Effector memory CD8-positive, alpha-beta T cell (primary cell): ENCODE measurements at regions not wholly inside any gene's neighbourhood (a gene's known extent, or its start where the extent isn't known, plus 50 kb on each side); places are given as distances from the start of the nearest gene placed in this dataset.

ENCODE experiments used
- ATAC-seq: fragments of 150-1000 bp; cut with Tn5 transposase; replicated peaks from 2 replicates; pipeline ENCODE4 v1.10.0; 2021; ENCODE audit warnings: mild to moderate bottlenecking, moderate library complexity
- DNase-seq, 3 experiments: peaks; one replicate each; pipeline ENCODE4 v3.0.0; 2021
- H3K27ac Mint-ChIP-seq, 2 donors: one replicate each; pipeline ENCODE4 v1.8.0; 2022; ENCODE audit warnings: mild to moderate bottlenecking in 2 of 2, mixed read lengths in 2 of 2, moderate library complexity in 2 of 2
- H3K27me3 Mint-ChIP-seq, 2 donors: one replicate each; pipeline ENCODE4 v1.8.0; 2022; ENCODE audit warnings: mixed read lengths in 2 of 2
- H3K36me3 Mint-ChIP-seq: one replicate; pipeline ENCODE4 v1.8.0; 2022; ENCODE audit warnings: mild to moderate bottlenecking, moderate library complexity, mixed read lengths; ENCODE audit not compliant: insufficient read depth
- H3K4me1 Mint-ChIP-seq, 2 donors: one replicate each; pipeline ENCODE4 v1.8.0; 2022; ENCODE audit warnings: low read depth in 2 of 2, mixed read lengths in 2 of 2
- H3K4me3 Mint-ChIP-seq, 2 donors: one replicate each; pipeline ENCODE4 v1.8.0; 2022; ENCODE audit warnings: mild to moderate bottlenecking in 2 of 2, mixed read lengths in 2 of 2, moderate library complexity in 2 of 2
- H3K9me3 Mint-ChIP-seq, 2 donors: one replicate each; pipeline ENCODE4 v1.8.0; 2022; ENCODE audit warnings: mixed read lengths in 2 of 2

DNA sequence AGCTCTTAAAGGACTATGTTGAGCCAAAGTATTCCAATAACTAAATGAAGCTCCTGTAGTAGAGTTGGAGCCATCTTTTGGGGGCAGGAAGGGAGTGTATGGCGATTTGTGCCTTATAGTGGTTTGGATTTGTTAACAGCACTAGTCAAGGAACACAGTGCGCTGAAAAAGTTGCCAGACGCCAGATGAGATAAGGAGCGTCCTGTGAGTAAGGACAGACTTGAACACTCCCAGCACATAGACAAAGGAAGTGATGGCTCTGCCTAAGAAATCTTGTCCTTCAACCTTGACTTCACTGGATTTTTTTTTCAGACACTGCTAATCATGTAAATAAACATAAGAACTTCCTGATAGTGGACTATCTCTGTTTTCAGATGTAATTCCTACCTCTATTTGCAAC lies 136.9 kb downstream of the TRMT11 start:
- no peaks in the 10 kb centered on the region for H3K4me1 Mint-ChIP-seq
- ATAC-seq (no peak), DNase-seq (no peak)
- H3K36me3 Mint-ChIP-seq = no peaks in the 10 kb centered on the region
- H3K27me3 Mint-ChIP-seq = no peaks in the 10 kb centered on the region
- H3K27ac Mint-ChIP-seq = no peak overlapping the region
- H3K9me3 Mint-ChIP-seq = no peaks in the 10 kb centered on the region
- H3K4me3 Mint-ChIP-seq = no peak overlapping the region

DNA sequence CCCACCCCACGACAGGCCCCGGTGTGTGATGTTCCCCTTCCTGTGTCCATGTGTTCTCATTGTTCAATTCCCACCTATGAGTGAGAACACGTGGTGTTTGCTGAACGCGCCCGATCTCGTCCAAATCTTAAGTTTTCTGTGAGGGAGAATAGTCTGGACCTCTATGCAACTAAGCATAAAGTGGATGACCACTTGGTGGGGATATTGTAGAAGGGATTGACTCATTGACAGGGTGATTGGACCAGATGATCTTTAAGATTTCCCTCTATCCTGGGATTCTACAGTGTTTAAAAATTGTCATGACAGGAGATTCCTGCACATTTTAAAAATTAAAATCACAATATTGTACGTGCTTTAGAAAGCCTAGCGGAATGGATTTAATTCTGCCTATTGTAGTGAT lies 141.3 kb downstream of the TRMT11 start:
- Mint-ChIP-seq H3K27me3 (no peaks in the 10 kb centered on the region), H3K4me1 (no peaks in the 10 kb centered on the region), H3K36me3 (no peaks in the 10 kb centered on the region), H3K9me3 (no peaks in the 10 kb centered on the region), H3K27ac (no peak overlapping the region), H3K4me3 (no peak overlapping the region)
- ATAC-seq (no peak), DNase-seq (no peak)

DNA sequence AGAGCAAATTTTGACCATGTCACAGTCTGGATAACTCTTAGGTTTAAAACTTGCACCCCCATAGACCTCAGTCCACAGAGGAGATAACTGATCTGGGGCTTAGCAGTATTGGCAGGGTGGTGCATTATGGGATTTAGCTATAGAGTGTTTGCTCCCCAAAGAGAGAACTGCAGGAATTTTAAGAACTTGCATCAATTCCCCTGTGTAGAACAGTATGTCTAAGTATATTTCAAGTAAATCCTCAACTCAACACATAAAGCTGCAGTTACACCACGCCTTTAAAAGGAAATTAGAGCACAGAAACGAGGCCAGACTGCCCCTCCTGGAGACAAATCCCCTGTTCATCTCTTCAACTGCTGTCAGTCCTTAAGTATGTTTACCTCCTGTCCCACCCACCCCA lies 144.9 kb downstream of the TRMT11 start:
- H3K27ac Mint-ChIP-seq = no peak overlapping the region
- peaks cover 0 to under 1% of the 10 kb centered on the region in 2 donors for H3K9me3 Mint-ChIP-seq
- no peaks in the 10 kb centered on the region for H3K27me3 Mint-ChIP-seq
- no peak for ATAC-seq
- H3K4me1 Mint-ChIP-seq = no peaks in the 10 kb centered on the region
- DNase-seq = no peak
- no peak overlapping the region for H3K4me3 Mint-ChIP-seq
- peaks cover 3% of the 10 kb centered on the region for H3K36me3 Mint-ChIP-seq

DNA sequence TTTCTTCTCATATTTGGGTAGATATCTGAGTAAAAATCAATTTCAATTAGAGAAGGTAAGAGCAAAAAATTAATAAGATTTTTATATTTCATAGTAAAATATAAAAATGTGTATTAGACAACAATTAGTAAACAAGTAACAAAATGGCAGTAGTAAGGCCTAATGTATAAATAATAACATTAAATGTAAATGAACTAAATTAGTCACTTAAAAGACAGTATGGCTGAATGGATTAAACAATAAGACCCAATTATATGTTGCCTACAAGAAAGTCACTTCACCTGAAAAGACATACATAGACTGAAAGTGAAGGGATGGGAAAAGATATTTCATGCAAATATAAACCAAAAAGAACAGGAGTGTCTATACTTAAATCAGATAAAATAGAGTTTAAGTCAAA lies 147.6 kb downstream of the TRMT11 start:
- Mint-ChIP-seq H3K27me3 (no peaks in the 10 kb centered on the region), H3K4me3 (no peak overlapping the region), H3K27ac (no peak overlapping the region), H3K36me3 (peaks cover 3% of the 10 kb centered on the region), H3K4me1 (no peaks in the 10 kb centered on the region), H3K9me3 (peaks cover 0 to 7% of the 10 kb centered on the region in 2 donors)
- no peak for ATAC-seq
- no peak for DNase-seq

DNA sequence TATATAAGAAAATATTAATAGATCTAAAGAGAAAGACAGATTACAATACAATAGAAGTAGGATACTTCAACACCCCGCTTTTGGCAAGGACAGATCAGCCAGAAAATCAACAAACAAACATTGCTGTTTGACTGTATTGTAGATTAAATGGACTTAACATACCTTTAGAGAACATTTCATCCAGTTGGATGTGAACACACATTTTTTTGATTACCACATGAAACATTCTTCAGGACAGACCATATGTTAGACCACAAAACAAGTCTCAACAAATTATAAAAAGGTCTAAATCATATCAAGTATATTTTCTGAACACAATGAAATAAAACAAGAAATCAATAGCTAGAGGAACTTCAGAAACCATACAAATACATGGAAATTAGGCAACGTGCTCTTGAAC lies 148.2 kb downstream of the TRMT11 start:
- ATAC-seq = no peak
- no peak overlapping the region for H3K27ac Mint-ChIP-seq
- no peak for DNase-seq
- no peaks in the 10 kb centered on the region for H3K27me3 Mint-ChIP-seq
- peaks cover 3% of the 10 kb centered on the region for H3K36me3 Mint-ChIP-seq
- H3K4me1 Mint-ChIP-seq = no peaks in the 10 kb centered on the region
- H3K9me3 Mint-ChIP-seq = peaks cover 0 to 7% of the 10 kb centered on the region in 2 donors
- H3K4me3 Mint-ChIP-seq = no peak overlapping the region

DNA sequence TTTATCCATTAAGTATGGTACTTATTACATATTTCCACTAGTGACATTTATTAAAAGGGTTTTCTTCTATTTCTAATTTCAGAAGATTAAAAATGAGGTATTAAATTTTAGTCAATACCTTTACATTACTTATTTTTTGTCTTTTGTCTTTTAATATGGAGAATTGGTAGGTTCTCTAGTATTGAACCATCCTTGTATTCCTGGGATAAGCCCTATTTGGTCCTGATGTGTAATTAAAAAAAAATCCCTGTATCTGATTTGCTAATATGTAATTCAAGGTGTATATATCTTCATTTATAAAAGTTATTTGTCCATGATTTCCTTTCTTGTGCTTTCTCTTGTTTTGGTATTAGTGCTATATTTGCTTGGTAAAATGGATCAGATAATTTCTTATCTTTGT lies 153.7 kb downstream of the TRMT11 start:
- no peak overlapping the region for H3K4me3 Mint-ChIP-seq
- H3K36me3 Mint-ChIP-seq = no peaks in the 10 kb centered on the region
- DNase-seq (no peak), ATAC-seq (no peak)
- no peaks in the 10 kb centered on the region for H3K4me1 Mint-ChIP-seq
- no peaks in the 10 kb centered on the region for H3K27me3 Mint-ChIP-seq
- H3K27ac Mint-ChIP-seq = no peak overlapping the region
- peaks cover 0 to 7% of the 10 kb centered on the region in 2 donors for H3K9me3 Mint-ChIP-seq

DNA sequence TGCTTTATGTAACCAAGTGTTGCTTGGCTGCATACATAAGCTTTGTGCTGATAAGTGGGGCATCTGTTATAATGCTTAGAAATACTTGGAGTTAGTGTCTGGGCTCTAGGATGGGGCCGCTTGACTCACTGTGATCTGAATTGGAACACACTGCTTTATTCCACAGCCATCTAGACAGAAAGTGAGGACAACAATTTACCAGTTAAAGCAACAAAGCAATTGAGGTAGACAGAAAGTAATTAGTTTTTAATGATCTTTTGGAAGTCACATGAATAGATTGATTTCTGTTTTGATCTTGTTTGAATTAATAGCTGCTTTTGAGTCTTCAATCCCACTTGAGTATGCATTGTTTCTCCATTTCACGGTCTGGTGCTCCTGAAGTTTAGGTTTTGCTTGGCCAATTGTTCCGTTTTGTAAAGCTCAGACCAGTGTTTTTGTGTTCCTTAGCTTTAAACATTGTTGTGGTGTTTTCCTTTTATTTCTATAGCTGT lies 157.5 kb downstream of the TRMT11 start:
- ATAC-seq (no peak), DNase-seq (no peak)
- H3K27ac Mint-ChIP-seq = no peak overlapping the region
- no peaks in the 10 kb centered on the region for H3K27me3 Mint-ChIP-seq
- no peaks in the 10 kb centered on the region for H3K36me3 Mint-ChIP-seq
- no peaks in the 10 kb centered on the region for H3K4me1 Mint-ChIP-seq
- H3K4me3 Mint-ChIP-seq = no peak overlapping the region
- no peaks in the 10 kb centered on the region for H3K9me3 Mint-ChIP-seq

DNA sequence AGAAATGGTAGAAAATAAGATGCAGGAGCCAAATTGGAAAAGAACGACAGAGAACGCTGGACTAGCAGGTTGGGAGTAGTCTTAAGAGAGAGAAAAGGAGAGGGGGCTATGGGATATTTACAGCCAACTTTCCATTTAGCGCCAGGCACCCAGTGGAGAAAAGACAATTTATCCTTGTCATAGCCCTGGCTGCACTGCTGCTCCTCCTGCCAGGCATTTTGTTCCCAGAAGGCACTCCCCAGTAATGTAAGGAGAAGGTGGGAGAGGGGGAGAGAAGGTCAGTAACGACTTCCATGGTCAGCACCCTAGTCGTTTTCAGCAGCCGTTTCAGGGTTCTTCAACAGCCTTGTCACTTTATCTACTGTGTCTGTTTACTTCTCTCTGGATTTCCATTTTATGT lies 159.0 kb downstream of the TRMT11 start:
- DNase-seq = no peak
- H3K4me3 Mint-ChIP-seq = no peak overlapping the region
- H3K27me3 Mint-ChIP-seq = no peaks in the 10 kb centered on the region
- no peak overlapping the region for H3K27ac Mint-ChIP-seq
- ATAC-seq = no peak
- H3K9me3 Mint-ChIP-seq = no peaks in the 10 kb centered on the region
- H3K36me3 Mint-ChIP-seq = no peaks in the 10 kb centered on the region
- no peaks in the 10 kb centered on the region for H3K4me1 Mint-ChIP-seq

DNA sequence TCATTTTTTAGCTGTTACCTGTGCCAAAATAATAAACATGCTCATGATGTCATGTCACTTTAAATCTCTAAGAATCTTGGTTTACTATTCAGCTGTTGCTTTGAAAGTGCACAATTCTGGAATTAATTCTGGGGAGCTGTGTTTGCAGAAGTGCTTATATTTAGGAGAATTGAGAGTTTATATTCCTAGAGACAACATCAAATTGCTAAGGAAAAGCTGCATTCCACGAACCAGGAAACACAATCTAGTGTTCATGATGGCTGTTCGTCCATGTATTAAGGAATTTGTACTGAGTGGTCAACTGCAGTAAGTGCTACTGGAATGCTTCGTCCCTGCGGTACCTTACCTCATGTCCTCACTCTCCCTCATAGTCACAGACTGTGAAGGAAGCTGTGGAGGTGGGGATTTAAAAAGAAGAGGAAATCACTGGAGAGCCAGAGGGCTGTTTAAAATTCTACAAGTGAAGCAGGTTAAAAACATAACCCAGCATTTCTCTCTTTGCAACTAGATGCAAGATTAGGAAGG lies 161.0 kb downstream of the TRMT11 start:
- DNase-seq (no peak), ATAC-seq (no peak)
- Mint-ChIP-seq H3K27me3 (no peaks in the 10 kb centered on the region), H3K36me3 (no peaks in the 10 kb centered on the region), H3K9me3 (no peaks in the 10 kb centered on the region), H3K4me3 (no peak overlapping the region), H3K27ac (no peak overlapping the region), H3K4me1 (no peaks in the 10 kb centered on the region)

DNA sequence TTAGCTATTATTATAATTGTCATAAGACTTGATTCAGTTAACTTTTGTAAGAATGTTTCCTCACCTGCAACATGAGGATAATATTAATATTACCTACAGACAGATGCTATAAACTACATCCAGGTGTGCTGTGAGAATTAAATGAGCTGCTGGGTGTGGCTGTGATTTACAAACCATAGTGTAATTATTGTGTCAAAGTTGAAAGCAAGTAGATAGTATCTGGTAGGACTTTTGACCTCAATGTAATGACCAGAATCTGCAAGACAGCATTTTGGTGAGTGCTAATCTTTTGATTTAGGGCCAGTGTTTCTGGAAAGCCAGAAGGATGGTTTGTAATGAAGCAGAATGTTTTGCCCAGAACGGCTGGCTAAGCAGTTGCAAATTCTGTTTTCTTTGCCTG lies 162.5 kb downstream of the TRMT11 start:
- Mint-ChIP-seq H3K4me1 (no peaks in the 10 kb centered on the region), H3K27me3 (no peaks in the 10 kb centered on the region), H3K9me3 (no peaks in the 10 kb centered on the region), H3K36me3 (no peaks in the 10 kb centered on the region), H3K27ac (no peak overlapping the region), H3K4me3 (no peak overlapping the region)
- DNase-seq (no peak), ATAC-seq (no peak)

DNA sequence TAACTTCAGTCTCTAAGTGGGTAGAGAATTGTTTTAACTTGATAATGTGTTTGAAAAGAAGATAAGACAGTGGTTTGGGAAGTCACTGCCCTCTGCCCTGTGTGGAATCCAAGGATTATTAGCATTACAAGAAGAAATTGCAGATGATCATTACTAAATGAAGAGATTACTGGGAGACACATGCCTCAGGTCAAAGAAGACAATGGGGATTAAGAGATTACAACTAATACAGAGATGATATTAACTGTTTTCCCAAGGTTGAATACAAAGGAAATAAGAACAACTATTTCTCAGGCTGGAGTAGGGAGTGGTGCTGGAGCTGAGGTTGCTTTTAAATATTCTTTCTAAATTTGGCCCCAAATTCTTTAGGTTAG lies 166.0 kb downstream of the TRMT11 start:
- Mint-ChIP-seq H3K27me3 (no peaks in the 10 kb centered on the region), H3K27ac (no peak overlapping the region), H3K4me3 (no peak overlapping the region), H3K4me1 (peaks cover 4 to 5% of the 10 kb centered on the region in 2 donors), H3K36me3 (no peaks in the 10 kb centered on the region), H3K9me3 (no peaks in the 10 kb centered on the region)
- no peak for DNase-seq
- ATAC-seq = no peak

DNA sequence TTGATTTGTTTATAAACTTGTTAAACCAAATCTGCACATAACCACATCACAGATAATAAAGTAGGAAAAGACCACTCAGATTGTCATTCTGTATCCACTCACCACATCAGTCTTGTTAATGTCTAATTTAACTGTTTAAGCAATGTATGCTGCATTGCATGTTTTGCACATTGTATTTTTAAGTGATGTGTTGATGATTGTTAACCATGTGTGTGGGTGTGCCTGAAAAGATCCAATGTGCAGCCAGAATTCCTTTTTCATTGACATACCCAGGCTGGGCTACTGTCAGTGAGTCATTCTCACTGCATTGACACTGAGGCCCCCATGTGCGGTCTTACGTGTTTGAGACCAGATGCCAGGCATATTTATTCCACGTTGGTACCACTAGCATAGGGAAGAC lies 167.3 kb downstream of the TRMT11 start:
- peaks cover 4 to 6% of the 10 kb centered on the region in 2 donors for H3K4me1 Mint-ChIP-seq
- H3K9me3 Mint-ChIP-seq = no peaks in the 10 kb centered on the region
- H3K27me3 Mint-ChIP-seq = no peaks in the 10 kb centered on the region
- DNase-seq = no peak
- no peak overlapping the region for H3K4me3 Mint-ChIP-seq
- no peaks in the 10 kb centered on the region for H3K36me3 Mint-ChIP-seq
- no peak for ATAC-seq
- H3K27ac Mint-ChIP-seq = no peak overlapping the region

DNA sequence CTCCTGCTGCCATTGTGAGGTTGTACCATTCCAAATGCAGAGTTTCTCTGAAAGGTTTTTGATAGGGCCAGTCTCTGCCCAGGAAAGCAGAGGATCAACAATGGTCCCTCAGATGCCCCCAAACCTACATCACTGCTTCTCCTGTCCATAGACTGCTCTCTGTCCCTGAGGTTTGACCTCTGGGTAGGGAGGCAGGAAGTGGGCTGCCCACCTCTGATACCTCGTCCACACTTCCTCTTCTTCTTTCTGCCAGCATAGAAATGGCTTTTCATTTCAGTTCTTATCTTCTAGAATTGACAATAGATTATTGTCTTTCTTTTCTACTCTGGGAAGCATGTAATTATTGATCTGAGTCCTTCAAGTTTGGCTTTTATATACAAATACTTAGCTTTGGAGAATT lies 170.6 kb downstream of the TRMT11 start:
- no peak for ATAC-seq
- H3K27ac Mint-ChIP-seq = no peak overlapping the region

DNA sequence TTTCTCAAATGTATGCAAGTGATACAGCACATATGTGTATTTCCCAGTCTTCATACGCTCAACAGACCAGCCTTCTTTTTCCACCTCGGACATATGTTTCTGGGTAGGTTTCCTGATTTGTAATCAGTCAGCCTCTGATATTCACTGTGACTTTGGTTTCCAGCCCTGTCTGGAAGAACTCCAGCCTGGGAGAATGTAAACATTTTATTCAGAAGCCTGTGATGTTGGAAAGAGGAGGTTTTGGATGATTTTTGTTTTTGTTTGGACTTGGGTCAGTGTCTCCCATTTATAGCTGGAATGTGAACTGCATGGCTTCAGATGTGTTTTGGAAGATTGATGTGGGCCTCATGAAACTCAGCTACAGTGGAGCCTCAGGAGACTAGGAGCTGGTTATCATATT lies 172.2 kb upstream of the CENPW start:
- no peak for DNase-seq
- Mint-ChIP-seq H3K4me1 (peaks cover 3 to 6% of the 10 kb centered on the region in 2 donors), H3K27me3 (no peaks in the 10 kb centered on the region), H3K9me3 (peaks cover 3 to 12% of the 10 kb centered on the region in 2 donors), H3K27ac (no peak overlapping the region), H3K36me3 (no peaks in the 10 kb centered on the region), H3K4me3 (no peak overlapping the region)
- ATAC-seq = no peak

More for the DNA sequence above, 170.6 kb downstream of the TRMT11 start:
- DNase-seq = no peak
- H3K9me3 Mint-ChIP-seq = no peaks in the 10 kb centered on the region
- H3K4me3 Mint-ChIP-seq = no peak overlapping the region
- no peaks in the 10 kb centered on the region for H3K36me3 Mint-ChIP-seq
- H3K27me3 Mint-ChIP-seq = no peaks in the 10 kb centered on the region
- peaks cover 4 to 6% of the 10 kb centered on the region in 2 donors for H3K4me1 Mint-ChIP-seq

DNA sequence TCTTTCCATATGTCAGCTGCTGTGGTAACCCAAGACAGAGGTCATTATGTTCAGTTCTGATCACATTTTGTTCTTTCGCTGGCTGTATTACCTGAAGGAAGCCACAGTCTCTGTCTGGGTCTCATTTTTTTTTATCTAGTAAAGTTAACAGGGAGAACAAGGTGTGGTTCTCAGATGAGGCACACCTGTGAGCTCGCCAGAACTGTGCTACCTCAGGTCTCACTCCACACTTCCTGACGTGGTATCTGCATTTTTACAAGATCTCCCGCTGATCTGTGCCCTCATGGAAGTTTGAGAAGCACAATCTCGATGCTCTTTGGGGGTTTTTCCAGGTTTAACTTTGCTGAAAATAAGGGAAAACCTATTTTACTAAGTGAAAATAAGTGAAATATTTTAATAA lies 169.5 kb upstream of the CENPW start:
- no peaks in the 10 kb centered on the region for H3K27me3 Mint-ChIP-seq
- H3K9me3 Mint-ChIP-seq = no peaks in the 10 kb centered on the region
- no peak overlapping the region for H3K4me3 Mint-ChIP-seq
- DNase-seq (no peak), ATAC-seq (no peak)
- H3K27ac Mint-ChIP-seq = no peak overlapping the region
- H3K4me1 Mint-ChIP-seq = peaks cover 3 to 6% of the 10 kb centered on the region in 2 donors
- no peaks in the 10 kb centered on the region for H3K36me3 Mint-ChIP-seq
